ENCODE measurements at regions not wholly inside any gene's neighbourhood (a gene's known extent, or its start where the extent isn't known, plus 50 kb on each side); places are given as distances from the start of the nearest gene placed in this dataset.

DNA sequence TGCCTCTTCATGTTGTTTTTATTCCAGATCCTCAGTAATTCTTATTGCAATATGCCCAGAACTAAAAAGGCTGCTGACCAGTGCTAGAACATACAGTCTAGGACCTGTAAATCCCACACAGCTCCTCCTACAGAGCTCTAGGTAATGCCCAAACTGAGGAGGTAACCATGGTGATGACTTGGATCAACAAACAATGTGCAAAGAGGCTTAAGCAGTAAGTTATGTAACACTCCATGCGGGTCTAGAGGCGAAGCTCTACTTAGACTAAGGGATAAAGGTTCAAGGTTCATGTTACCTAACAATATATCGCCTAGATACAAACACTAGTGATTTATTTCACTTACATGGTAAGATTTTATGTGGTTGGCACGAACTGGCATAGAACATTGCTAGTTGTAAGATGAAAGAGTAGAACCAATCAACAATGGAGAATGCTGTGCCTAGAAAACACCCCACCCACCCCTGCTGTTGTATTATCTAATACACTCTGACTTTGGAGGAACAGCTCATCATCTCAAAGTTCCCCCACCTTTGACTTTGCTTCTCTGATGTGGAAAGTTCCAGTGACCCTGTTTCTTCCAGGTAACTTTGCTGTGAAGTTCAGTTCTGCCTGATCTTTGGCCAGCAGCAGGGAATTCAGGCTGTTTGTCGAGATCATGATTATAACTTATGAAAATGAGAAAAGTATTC lies 242.4 kb downstream of the ALDH8A1 start:
- no peak for DNase-seq

DNA sequence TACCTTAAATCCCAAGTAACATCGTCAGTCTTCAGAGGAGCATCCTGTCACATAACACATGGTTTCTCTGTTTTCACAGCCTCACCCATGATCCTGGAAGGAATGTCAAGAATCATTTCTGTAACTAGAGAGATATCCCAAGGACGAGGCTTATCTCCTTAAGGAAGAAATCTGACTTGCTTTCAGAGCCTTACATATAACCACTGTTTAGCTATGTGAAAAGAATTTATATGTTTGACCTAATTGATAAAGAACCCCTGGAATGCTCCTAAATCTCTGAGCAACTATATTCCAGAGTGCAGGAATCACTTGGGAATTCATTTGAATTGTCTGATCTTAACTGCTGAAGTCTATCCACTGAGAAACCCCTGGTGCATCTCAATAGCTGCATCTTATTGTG lies 243.1 kb downstream of the ALDH8A1 start:
- no peak for DNase-seq

DNA sequence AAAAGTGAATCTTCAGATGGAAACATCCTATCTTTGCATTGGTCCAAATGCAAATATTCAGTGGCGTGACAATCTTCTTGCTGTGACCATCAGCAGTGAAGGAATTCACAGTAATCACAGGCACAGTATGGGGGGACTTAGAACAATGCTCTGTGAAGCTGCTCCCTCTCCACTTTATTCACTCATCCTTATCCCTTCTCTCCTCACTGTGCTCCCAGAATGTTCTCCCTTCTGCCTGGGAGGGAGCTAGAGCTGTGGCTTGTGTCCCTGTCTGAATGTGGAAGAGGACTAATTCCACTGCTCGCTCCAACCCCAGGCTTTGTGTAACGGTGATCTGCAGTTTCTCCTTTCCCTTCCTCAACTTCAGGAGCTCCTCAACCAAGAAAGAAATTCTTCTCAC lies 243.7 kb downstream of the ALDH8A1 start:
- no peak for DNase-seq

DNA sequence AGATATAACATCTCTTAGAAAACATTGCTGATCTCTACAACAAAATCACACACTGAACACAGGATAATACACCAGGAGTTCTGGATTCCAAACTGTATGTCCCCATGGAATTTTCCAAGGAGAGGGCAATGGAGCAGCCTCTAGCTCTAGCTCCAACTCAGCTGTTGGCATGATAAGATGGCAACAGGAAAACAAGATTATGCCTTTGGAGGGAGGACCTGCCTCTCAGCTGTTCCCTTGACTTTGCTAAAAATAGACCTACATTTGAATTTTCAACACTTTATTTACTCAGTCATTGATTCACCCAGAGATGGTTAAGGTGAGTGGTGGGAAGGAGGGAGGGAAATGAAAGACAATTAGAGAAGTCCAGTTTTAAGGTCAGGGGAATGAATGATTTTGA lies 246.7 kb downstream of the ALDH8A1 start:
- no peak for DNase-seq

DNA sequence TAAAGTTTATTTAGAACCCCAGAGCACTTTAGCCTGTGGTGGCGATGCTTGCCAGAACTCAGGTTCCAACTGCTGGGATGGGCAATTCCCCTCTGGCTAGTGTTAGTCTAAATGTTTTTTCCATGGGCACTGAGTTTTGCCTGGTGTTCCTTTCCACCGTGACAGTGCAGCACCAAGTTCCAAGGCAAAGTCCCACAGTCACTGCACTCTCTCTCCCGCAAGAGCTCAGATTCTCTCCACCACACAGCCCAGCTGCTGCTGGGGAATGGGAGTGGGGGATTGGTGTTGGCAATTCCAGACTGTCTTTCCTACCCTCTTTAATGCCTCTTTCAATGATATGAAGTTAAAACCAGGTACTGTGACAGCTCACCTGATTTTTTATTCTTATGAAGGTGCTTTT lies 247.6 kb downstream of the ALDH8A1 start:
- no peak for DNase-seq

DNA sequence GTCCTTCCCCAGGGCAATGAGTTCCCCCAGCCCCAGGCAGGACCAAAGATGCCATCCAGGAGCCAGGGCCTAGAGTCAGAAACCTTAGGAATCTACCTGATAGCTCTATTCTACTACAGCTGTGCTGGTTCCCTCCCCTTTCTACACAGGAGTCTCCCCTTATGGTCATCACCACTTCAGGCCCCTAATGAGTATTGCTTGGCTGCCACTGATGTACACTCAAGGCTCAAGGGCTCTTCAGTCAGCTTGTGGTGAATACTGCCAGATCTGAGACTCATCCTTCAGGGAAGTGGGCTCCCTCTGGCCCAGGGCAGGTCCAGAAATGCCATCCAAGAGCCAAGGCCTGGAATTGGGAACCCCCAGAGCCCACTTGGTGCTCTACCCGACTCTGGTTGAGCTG lies 248.6 kb downstream of the ALDH8A1 start:
- DNase-seq = no peak

DNA sequence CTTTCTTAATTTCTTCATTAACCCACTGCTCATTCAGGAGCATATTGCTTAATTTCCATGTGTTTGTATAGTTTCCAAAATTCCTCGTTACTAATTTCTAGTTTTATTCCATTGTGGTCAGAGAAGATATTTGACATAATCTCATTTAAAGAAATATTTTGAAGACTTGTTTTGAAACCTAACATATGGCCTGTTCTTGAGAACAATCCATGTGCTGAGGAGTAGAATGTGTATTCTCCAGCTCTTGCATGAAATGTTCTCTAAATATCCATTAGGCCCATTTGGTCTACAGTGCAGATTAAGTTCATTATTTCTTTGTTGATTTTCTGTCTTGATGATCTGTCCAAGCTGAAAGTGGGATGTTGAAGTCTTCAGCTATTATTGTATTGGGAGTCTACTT lies 251.7 kb downstream of the ALDH8A1 start:
- no peak for DNase-seq

DNA sequence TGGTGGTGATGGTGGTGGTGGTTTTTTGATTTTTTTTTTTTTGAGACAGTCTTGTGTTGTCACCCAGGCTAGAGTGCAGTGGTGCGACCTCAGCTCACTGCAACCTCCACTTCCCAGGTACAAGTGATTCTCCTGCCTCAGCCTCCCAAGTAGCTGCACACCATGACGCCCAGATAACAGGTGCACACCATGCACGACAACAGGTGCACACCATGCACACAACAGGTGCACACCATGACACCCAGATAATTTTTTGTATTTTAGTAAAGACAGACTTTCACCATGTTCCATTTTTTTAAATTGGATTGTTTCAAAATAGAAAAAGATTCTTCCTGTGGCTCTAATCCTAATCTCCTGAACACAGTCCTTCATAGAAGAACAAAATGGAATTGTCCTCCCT lies 257.9 kb downstream of the ALDH8A1 start:
- DNase-seq = no peak

DNA sequence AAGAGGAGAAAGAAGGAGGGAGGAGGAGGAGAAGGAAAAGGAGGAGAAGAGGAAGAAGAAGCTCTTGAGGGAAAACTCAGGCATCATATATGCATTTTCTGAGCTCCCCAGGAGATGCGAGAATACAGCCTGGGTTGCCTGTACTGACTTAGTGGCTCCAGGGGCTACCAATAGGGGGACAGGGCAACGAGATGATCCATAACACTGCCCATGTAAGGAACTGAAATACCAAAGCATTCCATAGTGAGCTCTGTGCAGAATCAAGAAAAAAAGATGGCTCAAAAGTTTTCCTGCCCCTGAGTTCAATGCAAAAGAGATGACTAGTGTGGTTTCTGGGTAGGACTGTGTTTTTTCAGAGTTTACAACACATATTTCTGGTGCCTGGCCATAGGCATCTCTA lies 258.7 kb downstream of the ALDH8A1 start:
- DNase-seq = no peak

DNA sequence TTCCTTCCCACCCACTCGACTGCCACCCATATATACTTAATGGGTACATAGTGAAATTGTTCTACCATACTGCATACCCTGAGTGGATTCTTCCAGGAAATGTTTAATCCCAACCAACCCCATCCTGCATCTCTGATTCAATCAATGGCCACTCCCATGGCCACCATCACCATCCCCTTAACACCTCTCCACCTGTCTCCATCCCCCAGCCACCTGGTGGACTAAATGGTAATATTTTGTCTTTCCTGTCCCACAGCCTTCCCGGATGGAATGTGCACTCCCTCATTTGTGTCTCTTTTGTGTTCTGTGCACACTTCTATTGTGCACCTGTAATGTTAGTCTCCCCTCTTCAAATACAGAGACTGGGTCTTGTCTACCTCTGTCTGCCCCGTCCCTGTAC lies 259.9 kb downstream of the ALDH8A1 start:
- no peak for DNase-seq

DNA sequence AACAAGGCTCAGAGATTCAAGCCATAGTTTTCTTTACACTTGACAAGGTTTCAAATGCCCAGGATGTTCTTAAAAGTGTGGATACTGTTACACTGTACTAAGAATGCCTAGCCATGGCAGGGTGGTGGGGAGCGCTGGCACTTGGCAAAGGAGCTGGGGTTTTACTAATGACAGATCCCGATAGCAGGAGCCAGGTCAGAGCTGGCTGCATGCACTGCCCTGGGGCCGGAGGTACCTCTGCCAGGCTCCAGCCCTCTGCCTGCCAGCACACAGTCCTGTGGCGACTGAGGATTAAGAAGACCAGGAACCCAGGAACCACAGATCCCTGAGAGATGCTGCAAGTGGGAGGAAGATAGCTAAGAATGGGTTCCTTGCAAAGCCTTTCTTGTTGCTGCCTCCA lies 260.3 kb downstream of the ALDH8A1 start:
- no peak for DNase-seq

DNA sequence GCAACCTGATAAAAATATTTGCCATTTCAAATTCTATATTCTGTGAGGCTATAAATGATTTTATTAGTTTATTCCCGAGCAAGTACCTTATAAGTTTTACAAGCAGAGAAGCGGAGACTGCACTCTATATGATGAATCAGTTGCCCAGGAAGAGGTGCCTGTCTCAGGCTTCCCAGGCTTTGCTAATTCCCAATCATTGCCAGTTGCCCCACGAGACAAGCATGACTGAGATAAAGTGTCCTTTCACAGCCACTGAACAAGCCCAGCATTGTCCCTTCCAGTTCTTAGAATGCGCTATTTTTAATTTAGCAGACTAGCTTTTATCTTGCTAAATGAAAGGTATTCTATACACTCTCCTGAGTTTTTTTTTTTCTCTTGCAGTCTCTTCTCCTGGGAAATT lies 260.7 kb downstream of the ALDH8A1 start:
- DNase-seq = no peak

DNA sequence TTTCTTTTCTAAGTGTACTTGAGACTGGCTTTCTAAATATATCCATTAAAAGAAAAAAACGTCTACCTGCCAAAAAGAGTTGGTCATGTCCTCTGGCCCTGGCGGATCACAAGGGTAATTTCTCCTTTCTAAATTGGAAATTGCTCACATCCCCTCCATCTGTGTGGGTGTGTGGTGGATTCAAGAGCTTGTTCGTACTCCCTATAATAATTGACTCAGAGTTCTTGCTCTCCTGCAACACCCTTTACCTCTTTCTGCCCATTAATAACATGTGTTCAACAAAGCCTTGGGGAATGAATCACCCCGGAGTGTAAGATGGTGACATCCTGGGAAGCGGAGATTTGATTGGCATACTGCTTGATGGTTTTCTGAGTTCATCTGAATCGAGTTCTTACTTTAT lies 263.8 kb downstream of the ALDH8A1 start:
- no peak for DNase-seq

DNA sequence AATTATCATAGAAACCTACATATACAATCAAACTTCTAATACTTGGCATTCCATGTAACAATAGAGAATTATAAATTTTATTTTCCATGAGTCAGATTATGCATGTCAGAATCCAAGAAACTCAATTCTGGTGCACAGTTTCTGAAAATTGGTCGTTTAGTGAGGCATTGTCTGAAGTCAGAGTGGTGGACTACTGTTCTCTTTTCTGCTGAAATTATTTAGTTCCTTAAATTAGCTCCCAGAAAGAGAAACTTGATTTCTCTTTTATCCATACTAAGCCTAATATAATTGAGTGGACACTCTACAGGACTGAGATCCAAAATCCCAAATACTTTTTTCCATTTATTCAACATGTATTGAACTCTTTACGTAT lies 265.5 kb downstream of the ALDH8A1 start:
- DNase-seq = no peak

DNA sequence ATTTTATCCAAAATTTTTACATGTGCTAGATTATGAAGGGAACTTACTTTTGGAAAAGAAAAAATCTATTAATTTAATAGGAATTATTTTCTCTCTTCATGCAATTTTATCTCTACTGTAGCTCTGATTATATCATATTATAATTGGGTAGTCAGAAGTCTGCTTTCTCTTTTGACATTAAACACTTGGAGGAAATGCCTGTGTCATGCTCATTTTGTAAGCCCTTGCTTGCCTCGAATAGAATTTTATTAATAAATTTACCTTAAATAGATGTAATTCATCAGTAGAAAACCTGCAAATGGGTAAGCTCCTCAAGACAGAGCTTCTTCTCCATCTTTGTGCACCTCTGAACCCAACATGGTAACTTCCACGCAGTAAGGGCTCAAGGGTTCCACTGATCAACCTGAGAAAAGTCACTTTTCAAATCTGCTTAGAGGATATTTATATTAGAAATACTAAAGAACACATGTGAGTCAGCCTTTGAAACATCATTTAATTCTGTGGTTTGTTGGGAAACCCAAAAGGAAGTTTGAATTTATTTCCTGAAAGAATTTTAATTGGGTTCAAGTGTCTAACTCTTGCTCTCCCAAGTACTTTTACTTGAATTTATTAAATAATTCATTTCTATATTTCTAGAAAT lies 266.0 kb downstream of the ALDH8A1 start:
- no peak for DNase-seq

DNA sequence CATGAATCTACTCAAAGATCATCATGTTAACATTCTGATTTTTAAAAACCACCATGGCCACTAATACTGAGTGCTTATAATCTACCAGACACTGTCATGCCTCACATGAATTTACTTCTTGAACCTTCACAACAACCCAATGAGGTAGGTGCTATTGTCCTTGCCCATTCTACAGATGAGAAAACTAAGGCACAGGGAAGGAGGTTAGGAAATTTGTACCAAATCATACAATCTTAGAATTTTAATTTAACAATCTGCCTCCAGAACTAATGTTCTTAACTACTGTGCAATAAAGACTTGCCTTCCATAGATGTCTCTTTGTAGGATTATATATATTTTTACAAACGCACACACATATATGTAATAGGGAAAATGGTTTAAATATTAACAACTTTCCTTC lies 269.5 kb downstream of the ALDH8A1 start:
- DNase-seq = no peak

DNA sequence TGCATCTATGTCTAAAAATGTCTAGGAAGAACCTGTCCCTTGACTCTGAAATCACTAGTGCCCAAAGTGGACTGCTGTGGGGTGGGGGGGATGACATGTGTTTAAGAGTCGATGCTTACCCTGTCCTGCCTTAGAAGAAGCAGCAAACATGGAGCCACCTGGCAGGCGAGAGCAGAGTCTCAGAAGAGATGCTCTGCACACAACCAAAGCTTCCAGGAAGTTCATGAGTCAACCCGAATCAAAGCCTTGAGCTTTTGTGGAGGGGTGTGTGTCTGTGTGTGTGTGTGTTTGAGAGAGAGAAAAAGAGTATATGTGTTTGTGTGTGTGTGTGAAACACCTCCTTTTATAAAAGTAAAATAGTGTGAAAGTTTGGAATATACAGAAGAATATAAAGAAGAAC lies 269.9 kb downstream of the ALDH8A1 start:
- no peak for DNase-seq

DNA sequence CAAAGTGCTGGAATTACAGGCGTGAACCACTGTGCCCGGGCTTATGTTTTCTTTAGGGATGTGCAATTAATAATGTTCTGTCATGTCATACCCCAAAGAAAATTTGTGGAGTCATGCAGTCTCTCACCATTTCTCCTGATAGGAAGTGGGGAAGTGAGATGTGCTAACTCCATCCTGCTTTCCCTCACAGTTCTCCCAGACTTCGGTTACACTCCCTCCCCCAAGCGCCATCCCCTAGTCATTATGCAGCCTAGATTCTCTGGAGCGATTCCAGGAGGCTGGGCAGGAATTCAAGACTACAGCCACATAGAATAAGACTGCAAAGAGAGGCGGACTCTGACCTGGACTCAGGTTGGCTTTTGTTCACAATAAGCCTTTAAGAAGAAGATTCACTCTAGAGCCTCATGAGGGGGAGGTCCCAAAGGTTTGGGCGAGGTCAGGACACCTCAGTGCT lies 271.4 kb downstream of the ALDH8A1 start:
- peak; percentile 67 for DNase-seq

DNA sequence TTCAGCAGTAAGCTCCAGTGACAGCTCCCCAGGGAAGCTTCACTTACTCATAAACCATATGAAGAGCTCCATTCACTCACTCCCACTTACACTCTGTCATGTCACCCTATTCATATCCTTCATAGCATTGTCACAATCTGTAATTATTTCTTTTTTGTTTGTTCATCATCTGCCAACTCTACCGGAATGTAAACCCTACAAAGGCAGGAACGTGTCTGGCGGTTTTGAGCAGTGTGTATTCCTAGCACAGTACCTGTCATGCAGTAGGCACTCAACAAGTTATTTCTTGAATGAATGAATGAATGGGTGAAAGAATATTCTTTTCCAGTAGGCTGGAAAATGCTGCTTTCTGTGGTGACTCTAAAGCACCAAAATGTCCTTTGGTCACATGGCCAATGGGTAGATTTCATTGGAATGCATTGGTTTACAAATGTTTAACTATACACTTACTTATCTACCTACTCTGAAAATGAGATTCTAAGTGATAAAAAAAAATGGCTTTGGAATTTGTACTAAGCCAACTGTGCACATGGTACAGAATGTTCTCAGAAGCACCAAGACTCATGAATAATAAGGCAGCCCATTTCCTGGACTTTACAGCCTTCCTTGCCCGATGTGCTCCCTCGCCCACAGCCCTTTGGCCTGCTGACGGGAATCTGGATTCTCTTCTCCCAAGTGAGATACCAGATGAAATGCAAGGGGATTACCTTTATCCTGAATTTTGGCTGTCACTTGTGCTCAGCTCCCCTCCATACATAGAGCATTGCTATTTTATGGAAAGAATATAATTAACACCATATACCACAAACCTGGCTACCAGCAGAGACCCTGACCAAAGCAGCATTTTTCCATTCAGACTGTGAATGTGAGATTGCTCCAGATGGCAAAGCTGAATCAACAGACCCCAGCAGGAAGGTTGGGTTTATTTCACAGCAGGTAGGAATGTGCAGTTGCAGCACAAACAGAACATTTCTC lies 273.3 kb downstream of the ALDH8A1 start:
- no peak for DNase-seq

DNA sequence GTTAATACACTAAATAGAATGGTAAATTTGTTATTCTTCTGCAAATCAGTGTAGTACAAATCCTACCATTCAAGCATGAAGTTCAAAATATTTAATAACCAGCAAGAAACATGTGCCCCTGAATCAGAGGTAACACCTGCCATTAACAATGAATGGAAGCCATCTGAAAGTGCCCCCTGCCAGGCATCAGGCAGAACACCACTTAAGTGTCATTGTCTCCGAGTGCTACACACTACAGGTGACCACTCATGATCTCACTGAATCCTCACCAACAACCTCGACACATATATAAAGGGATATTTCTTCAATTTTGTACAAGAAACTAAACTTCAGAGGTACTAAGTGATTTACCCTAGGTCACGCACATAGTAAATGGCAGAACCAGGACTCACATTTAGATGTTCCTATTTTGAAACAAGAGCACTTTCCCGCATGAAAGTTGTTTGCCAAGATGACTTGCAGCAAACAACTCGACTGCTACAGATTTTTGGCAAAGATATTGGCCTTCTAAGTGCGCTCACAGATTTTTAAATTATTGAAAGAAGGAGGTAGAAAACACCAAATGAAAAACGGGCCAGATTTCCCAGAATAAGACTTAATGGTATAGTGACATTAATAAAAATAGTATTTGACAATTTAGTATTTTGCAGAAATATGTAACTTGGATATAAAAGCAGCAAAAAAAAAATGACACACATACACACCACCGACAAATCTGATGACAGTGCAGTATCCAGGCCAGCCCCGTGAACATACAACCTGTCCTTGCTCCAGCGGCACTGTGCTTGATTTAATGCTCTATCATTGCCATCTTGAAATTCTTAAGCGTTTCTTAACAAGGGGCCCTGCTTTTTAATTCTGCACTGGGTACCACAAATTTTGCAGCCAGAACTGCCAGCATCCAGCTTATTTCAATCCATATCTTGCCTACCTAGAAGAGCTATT lies 274.5 kb downstream of the ALDH8A1 start:
- DNase-seq = no peak

DNA sequence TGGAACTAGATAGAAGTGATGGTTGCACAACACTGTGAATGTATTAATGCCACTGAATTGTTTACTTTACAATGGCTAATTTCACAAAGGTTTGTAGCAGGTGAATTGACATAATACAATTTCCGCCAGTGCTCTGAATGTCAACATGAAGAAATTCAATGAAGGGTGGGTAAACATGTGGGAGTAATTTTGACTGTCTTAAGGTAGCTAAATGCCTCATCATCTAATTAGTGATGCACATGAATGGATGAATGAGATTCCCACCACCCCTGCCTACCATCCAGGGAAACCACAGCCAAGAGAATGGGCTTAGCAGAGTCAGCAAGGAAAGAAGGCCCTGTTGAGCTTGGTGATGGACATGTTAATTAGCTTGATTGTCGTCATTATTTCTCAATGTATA lies 275.3 kb downstream of the ALDH8A1 start:
- DNase-seq = no peak

DNA sequence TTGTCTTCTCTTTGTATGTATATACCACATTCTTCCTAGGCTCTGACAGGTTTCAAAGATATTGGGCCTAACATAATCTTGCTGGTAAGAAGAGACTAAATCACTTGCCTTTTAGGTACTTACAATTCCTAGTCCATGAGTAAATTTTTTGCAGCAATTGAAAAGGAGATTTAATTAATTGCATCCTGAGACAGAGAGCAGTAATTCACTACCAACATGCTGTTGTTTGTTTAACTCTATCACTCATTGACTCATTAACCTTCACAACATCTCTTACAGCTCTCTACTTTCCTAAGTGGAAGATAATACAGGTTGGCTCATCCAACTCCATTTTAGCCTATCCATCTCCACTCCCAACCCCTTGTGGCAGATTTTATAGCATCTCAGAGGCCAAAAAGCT lies 280.4 kb downstream of the ALDH8A1 start:
- no peak for DNase-seq

DNA sequence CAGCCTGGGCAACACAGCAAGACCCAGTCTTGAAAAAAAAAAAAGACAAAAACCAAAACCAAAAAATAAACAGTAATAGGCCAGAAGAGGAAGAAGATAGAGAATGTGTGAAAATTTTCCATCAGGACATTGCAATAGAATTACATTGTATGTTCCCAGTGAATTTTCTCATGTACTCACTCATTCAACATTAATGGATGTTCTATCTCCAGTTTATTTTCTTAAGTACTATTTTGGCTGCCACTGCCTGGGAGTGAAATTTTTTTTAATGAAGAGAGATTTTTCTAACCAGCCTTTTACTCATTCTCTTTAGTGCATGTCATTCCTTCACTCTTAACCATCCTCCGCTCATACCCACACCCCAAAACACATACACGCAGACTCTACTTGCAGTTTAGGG lies 282.8 kb downstream of the ALDH8A1 start:
- no peak for DNase-seq

Data from right forelimb (tissue), 1 donor.